ENCODE measurements at regions not wholly inside any gene's neighbourhood (a gene's known extent, or its start where the extent isn't known, plus 50 kb on each side); places are given as distances from the start of the nearest gene placed in this dataset.

DNA sequence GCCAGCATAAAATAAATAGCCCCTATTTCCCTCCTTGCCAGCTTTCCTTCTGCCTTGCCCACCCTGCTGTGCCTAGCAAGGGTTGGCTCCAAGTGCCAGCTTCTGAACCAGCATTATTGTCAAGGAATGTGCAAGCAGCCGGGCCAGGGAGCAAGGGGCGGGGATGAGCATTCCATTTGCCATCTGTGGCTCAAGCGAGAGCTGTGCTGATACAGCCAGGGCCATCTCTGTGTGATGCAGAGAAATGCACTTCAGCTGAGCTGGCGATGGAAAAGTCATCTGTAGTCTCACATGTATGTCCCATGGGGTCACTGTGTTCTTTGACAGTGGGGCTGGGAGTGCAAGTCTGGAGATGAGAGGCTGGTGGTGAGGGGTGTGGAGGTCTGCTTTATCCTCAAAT is 137.3 kb downstream of the SUDS3 start:
- no peak for DNase-seq
- Histone ChIP-seq H3K27me3 (no peaks in the 10 kb centered on the region), H3K4me3 (no peak overlapping the region), H3K4me1 (no peaks in the 10 kb centered on the region), H3K36me3 (no peaks in the 10 kb centered on the region), H3K27ac (no peak overlapping the region), H3K9me3 (peaks cover 0 to 6% (median 0%) of the 10 kb centered on the region in 3 donors)
- TF ChIP-seq, protein P1, sequence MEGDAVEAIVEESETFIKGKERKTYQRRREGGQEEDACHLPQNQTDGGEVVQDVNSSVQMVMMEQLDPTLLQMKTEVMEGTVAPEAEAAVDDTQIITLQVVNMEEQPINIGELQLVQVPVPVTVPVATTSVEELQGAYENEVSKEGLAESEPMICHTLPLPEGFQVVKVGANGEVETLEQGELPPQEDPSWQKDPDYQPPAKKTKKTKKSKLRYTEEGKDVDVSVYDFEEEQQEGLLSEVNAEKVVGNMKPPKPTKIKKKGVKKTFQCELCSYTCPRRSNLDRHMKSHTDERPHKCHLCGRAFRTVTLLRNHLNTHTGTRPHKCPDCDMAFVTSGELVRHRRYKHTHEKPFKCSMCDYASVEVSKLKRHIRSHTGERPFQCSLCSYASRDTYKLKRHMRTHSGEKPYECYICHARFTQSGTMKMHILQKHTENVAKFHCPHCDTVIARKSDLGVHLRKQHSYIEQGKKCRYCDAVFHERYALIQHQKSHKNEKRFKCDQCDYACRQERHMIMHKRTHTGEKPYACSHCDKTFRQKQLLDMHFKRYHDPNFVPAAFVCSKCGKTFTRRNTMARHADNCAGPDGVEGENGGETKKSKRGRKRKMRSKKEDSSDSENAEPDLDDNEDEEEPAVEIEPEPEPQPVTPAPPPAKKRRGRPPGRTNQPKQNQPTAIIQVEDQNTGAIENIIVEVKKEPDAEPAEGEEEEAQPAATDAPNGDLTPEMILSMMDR (IDR thresholded peaks at IDR 0.05), result no peak
- intact Hi-C loops (cut with DNase I; ENCODE audit: low total_unique reads), result no loop called here

DNA sequence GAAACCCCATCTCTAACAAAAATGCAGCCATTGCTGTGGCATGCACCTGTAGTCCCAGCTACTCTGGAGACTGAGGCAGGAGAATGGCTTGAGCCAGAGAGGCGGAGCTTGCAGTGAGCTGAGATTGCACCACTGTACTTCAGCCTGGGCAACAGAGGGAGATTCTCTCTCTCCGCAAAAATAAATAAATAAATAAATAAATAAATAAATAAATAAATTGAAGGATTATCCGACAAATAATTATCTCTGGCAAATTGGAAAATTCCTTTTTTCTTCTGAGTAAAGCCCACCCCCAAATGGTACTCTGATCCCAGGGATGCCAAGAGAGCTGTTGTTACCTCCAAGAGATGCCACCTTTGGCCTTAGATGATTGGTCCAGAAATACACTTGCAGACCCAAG is 137.9 kb downstream of the SUDS3 start:
- peaks cover 0 to 6% (median 0%) of the 10 kb centered on the region in 3 donors for H3K9me3 ChIP-seq
- no peaks in the 10 kb centered on the region for H3K36me3 ChIP-seq
- no peak overlapping the region for H3K27ac ChIP-seq
- intact Hi-C loops (cut with DNase I; ENCODE audit: low total_unique reads), result no loop called here
- TF ChIP-seq, protein P1 (IDR thresholded peaks at IDR 0.05), result no peak
- DNase-seq, result no peak
- no peaks in the 10 kb centered on the region for H3K4me1 ChIP-seq
- H3K4me3 ChIP-seq, result no peak overlapping the region
- no peaks in the 10 kb centered on the region for H3K27me3 ChIP-seq

DNA sequence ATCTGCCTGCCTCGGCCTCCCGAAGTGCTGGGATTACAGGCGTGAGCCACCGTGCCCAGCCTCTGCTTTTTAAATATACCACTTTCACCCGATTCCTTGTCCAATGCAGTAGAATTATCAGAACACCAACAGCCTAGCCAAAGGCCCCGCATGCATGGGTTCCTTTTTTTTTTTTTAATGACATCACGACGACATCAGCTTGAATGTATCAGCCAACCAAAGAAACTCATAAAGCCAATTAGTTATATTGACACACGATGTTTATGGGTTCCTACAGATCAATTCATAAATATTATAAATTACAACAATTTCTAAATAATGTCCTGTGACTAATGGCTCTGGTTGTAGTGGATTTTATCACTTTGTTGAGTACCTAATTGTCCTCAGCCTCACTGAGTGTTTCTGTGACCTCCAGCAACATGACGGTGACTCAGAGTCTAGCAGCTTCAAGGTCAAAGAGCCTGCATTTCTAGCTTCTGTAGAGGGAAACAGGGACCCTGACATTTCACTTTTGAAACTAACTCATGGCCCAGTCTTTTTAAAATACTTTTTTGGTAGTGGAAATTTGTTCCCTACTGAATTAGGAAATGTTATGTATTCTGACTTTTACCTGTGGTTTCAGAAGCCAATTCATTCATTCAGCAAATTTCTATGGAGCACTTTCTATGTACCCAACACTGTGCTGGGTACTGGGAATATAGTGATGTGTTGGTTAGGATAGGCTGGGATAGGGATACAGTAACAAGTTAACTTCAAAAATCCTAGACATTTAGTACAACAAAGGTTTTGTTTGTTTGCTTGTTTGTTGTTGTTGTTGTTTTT is 144.1 kb downstream of the SUDS3 start:
- Histone ChIP-seq H3K9me3 (no peaks in the 10 kb centered on the region), H3K27me3 (no peaks in the 10 kb centered on the region), H3K4me1 (no peaks in the 10 kb centered on the region), H3K27ac (no peak overlapping the region), H3K4me3 (no peak overlapping the region), H3K36me3 (no peaks in the 10 kb centered on the region)
- no peak for DNase-seq
- TF ChIP-seq, protein P1 (IDR thresholded peaks at IDR 0.05), result no peak
- intact Hi-C loops (cut with DNase I; ENCODE audit: low total_unique reads), result no loop called here

DNA sequence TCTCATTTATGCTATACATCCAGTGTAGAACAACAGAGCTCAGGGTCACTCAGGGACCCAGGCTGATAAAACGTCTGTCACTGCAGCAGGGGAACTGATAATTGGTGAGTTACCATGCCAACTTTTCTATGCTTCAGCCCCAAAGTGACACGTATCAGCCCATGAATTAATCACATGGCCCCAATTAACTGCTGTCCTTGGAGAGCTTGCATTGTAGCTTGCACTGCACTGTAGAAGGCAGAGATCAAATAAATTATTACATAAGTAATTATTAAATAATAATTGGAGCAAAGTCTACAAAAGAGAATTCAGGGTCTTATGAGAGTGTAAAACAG is 144.6 kb downstream of the SUDS3 start:
- no peak for DNase-seq
- H3K4me3 ChIP-seq, result no peak overlapping the region
- no peaks in the 10 kb centered on the region for H3K9me3 ChIP-seq
- H3K27ac ChIP-seq, result no peak overlapping the region
- TF ChIP-seq, protein P1 (IDR thresholded peaks at IDR 0.05), result no peak
- H3K36me3 ChIP-seq, result no peaks in the 10 kb centered on the region
- no peaks in the 10 kb centered on the region for H3K4me1 ChIP-seq
- intact Hi-C loops (cut with DNase I; ENCODE audit: low total_unique reads), result no loop called here
- H3K27me3 ChIP-seq, result no peaks in the 10 kb centered on the region

DNA sequence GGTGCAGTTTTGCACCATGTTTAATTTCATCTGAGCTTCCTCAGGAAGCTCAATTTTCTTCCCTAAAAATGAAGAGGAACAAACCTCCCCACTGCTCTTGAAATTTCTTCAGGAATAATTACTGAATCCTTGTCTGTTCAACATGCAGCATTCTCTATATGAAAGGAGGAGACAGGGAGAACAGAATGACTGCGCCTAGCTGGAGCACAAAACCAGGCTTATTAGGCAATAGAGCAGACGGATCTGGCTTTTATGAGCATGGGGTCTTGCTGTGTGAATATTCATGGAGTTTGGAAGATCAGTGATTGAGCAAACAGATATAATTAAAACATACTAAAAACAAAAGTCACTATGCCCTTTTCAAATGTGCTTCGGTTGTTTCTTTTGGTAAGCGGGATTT is 148.1 kb downstream of the SUDS3 start:
- no peaks in the 10 kb centered on the region for H3K36me3 ChIP-seq
- intact Hi-C loops (cut with DNase I; ENCODE audit: low total_unique reads), result no loop called here

More for the DNA sequence above, 148.1 kb downstream of the SUDS3 start:
- Histone ChIP-seq H3K4me1 (no peaks in the 10 kb centered on the region), H3K27me3 (no peaks in the 10 kb centered on the region), H3K9me3 (no peaks in the 10 kb centered on the region), H3K27ac (no peak overlapping the region), H3K4me3 (no peak overlapping the region)
- DNase-seq, result no peak
- TF ChIP-seq, protein P1 (IDR thresholded peaks at IDR 0.05), result no peak

Data from tibial artery (tissue), 4 donors.